ENCODE measurements at regions not wholly inside any gene's neighbourhood (a gene's known extent, or its start where the extent isn't known, plus 50 kb on each side); places are given as distances from the start of the nearest gene placed in this dataset.

- DNase-seq (ENCODE audit: low read depth, low spot score), result no peak
- H3K36me3 ChIP-seq (ENCODE audit: insufficient read depth, low read length), result no peaks in the 10 kb centered on the region
- H3K9ac ChIP-seq (ENCODE audit: insufficient read length), result no peak overlapping the region
- no peaks in the 10 kb centered on the region for H3K9me3 ChIP-seq (ENCODE audit: low read depth, low read length)
- TF ChIP-seq POLR2AphosphoS5 (IDR thresholded peaks at IDR 0.05; ENCODE audit: borderline replicate concordance, low read depth, low read length) (no peak), EZH2 (IDR thresholded peaks at IDR 0.05) (no peak), FOXP2 (optimal IDR thresholded peaks at IDR 0.05; ENCODE audit: control extremely low read depth, extremely low read length, insufficient read depth) (no peak)
- no peak overlapping the region for H3K4me3 ChIP-seq
- no peak overlapping the region for H3K27ac ChIP-seq
Observed at GRCh38 chr2:237242091-237242536, 156.4 kb downstream of the COPS8 start.

GRCh38 chr2:237243487-237243886 is 157.8 kb downstream of the COPS8 start:
- Histone ChIP-seq H3K9me3 (ENCODE audit: low read depth, low read length) (no peaks in the 10 kb centered on the region), H3K36me3 (ENCODE audit: insufficient read depth, low read length) (no peaks in the 10 kb centered on the region), H3K4me3 (no peak overlapping the region), H3K27ac (no peak overlapping the region), H3K9ac (ENCODE audit: insufficient read length) (no peak overlapping the region)
- TF ChIP-seq EZH2 (IDR thresholded peaks at IDR 0.05), result no peak
- TF ChIP-seq POLR2AphosphoS5 (IDR thresholded peaks at IDR 0.05; ENCODE audit: borderline replicate concordance, low read depth, low read length), result no peak
- TF ChIP-seq FOXP2 (optimal IDR thresholded peaks at IDR 0.05; ENCODE audit: control extremely low read depth, extremely low read length, insufficient read depth), result no peak
- DNase-seq (ENCODE audit: low read depth, low spot score), result no peak

DNA sequence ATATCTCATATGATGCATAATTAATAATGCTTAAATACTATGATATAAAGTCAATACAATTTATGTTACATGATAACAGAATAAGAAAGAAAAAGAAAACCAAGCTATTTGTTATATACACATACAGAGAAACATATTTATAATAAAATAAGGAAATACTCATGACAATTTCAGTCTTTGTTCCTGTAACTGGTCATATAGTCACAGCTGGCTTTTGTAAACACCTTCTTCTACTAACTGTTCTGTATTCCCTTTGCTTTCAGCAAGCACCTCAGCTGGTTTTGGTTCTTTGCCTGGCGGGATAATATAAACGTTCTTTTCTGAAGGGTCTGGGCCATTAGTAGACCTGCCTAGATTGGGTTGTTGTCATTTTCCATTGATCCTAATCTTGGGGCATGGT is 158.5 kb downstream of the COPS8 start:
- no peak for TF ChIP-seq EZH2 (IDR thresholded peaks at IDR 0.05)
- TF ChIP-seq POLR2AphosphoS5 (IDR thresholded peaks at IDR 0.05; ENCODE audit: borderline replicate concordance, low read depth, low read length), result no peak
- Histone ChIP-seq H3K4me3 (no peak overlapping the region), H3K27ac (no peak overlapping the region), H3K9ac (ENCODE audit: insufficient read length) (no peak overlapping the region), H3K36me3 (ENCODE audit: insufficient read depth, low read length) (no peaks in the 10 kb centered on the region), H3K9me3 (ENCODE audit: low read depth, low read length) (no peaks in the 10 kb centered on the region)
- no peak for DNase-seq (ENCODE audit: low read depth, low spot score)

- no peak for DNase-seq (ENCODE audit: low read depth, low spot score)
- H3K9ac ChIP-seq (ENCODE audit: insufficient read length), result no peak overlapping the region
- no peak overlapping the region for H3K4me3 ChIP-seq
- H3K36me3 ChIP-seq (ENCODE audit: insufficient read depth, low read length), result no peaks in the 10 kb centered on the region
- no peak overlapping the region for H3K27ac ChIP-seq
- H3K9me3 ChIP-seq (ENCODE audit: low read depth, low read length), result no peaks in the 10 kb centered on the region
- TF ChIP-seq FOXP2 (optimal IDR thresholded peaks at IDR 0.05; ENCODE audit: control extremely low read depth, extremely low read length, insufficient read depth), result no peak
- TF ChIP-seq POLR2AphosphoS5 (IDR thresholded peaks at IDR 0.05; ENCODE audit: borderline replicate concordance, low read depth, low read length), result no peak
- no peak for TF ChIP-seq EZH2 (IDR thresholded peaks at IDR 0.05)
Observed at GRCh38 chr2:237244976-237245646, 159.4 kb downstream of the COPS8 start.

GRCh38 chr2:237250599-237250998 is 163.4 kb downstream of the COL6A3 start:
- Histone ChIP-seq H3K36me3 (ENCODE audit: insufficient read depth, low read length) (no peaks in the 10 kb centered on the region), H3K27ac (no peak overlapping the region), H3K4me3 (no peak overlapping the region), H3K9ac (ENCODE audit: insufficient read length) (no peak overlapping the region), H3K9me3 (ENCODE audit: low read depth, low read length) (no peaks in the 10 kb centered on the region)
- TF ChIP-seq EZH2 (IDR thresholded peaks at IDR 0.05) (no peak), POLR2AphosphoS5 (IDR thresholded peaks at IDR 0.05; ENCODE audit: borderline replicate concordance, low read depth, low read length) (no peak), FOXP2 (optimal IDR thresholded peaks at IDR 0.05; ENCODE audit: control extremely low read depth, extremely low read length, insufficient read depth) (no peak)
- DNase-seq (ENCODE audit: low read depth, low spot score), result no peak

DNA sequence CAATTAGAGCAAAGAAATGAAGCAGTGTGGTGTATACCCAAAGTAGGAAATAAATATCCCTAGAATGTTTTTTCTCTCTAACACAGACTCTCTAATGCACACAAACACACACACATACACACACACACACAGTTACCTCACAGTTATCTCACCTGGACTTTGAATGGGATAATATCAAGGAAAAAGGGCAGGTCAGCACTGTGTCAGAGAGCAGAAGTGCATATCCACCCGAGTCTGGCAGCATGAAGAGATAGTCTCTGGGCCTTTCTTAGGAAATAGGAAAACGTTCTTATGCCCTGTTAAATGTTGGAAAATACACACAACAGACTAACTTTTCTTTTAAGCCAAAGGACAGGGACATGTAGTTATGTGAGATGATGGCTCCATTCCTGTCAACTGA is 162.0 kb downstream of the COL6A3 start:
- Histone ChIP-seq H3K27ac (no peak overlapping the region), H3K4me3 (no peak overlapping the region), H3K9me3 (ENCODE audit: low read depth, low read length) (no peaks in the 10 kb centered on the region), H3K9ac (ENCODE audit: insufficient read length) (no peak overlapping the region), H3K36me3 (ENCODE audit: insufficient read depth, low read length) (no peaks in the 10 kb centered on the region)
- no peak for TF ChIP-seq EZH2 (IDR thresholded peaks at IDR 0.05)
- no peak for TF ChIP-seq FOXP2 (optimal IDR thresholded peaks at IDR 0.05; ENCODE audit: control extremely low read depth, extremely low read length, insufficient read depth)
- TF ChIP-seq POLR2AphosphoS5 (IDR thresholded peaks at IDR 0.05; ENCODE audit: borderline replicate concordance, low read depth, low read length), result no peak
- no peak for DNase-seq (ENCODE audit: low read depth, low spot score)

DNA sequence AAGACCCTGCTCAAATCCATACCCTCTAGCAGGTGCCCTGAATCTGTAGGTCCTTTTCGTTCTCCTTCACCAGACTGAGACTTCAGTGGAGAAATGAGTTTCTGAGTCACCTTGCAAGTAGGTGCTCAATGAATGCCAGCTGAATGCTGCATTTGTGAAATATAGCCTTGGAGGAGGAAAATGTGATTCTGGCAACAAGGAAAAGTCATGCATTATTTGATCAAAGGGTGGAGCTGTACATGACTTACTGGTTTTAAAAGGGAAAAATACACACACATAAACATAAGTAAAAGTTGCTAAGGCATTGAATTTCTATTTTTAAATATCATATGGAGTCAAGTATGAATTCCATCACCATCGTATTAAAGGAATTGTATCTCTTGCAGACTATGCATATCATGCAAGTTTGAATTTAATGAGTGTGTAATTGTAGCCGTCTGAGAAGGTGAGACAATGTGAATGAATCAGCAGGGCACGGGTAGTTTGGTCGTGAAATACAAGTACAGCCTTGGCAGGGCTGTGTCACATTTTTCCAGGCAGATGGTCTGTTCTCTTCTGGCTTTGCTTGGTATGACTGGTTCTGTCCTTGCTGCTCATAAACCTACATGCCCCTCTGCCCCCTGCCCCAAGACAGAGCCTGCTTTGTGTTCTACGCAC is 160.8 kb downstream of the COL6A3 start:
- no peaks in the 10 kb centered on the region for H3K9me3 ChIP-seq (ENCODE audit: low read depth, low read length)
- H3K4me3 ChIP-seq, result no peak overlapping the region
- DNase-seq (ENCODE audit: low read depth, low spot score), result no peak
- no peaks in the 10 kb centered on the region for H3K36me3 ChIP-seq (ENCODE audit: insufficient read depth, low read length)
- TF ChIP-seq EZH2 (IDR thresholded peaks at IDR 0.05), result no peak
- TF ChIP-seq FOXP2 (optimal IDR thresholded peaks at IDR 0.05; ENCODE audit: control extremely low read depth, extremely low read length, insufficient read depth), result no peak
- no peak for TF ChIP-seq POLR2AphosphoS5 (IDR thresholded peaks at IDR 0.05; ENCODE audit: borderline replicate concordance, low read depth, low read length)
- no peak overlapping the region for H3K27ac ChIP-seq
- no peak overlapping the region for H3K9ac ChIP-seq (ENCODE audit: insufficient read length)

DNA sequence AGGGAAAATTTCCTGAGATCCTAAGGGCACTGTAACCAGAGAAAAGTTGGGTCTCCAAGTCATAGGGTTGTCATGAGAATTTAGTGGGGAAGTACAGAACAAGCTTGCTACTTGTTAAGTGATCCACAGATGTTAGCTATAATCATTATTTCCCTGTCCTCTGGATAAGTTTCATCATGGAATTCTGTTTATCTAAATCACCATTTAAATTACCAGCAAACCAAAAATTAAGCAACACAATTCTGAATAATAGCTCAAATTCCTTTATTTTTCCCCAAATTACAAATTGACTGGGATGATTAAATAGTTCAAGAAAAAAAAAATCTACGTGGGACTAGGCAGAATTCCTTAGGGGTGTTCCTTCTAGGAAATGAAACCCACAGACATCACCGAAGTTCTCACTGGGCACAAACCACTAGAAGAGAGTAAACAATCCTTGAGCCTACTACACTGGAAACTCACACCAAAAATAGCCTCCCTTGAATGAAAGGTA is 159.5 kb downstream of the COL6A3 start:
- Histone ChIP-seq H3K4me3 (no peak overlapping the region), H3K9me3 (ENCODE audit: low read depth, low read length) (no peaks in the 10 kb centered on the region), H3K9ac (ENCODE audit: insufficient read length) (no peak overlapping the region), H3K36me3 (ENCODE audit: insufficient read depth, low read length) (no peaks in the 10 kb centered on the region), H3K27ac (no peak overlapping the region)
- no peak for DNase-seq (ENCODE audit: low read depth, low spot score)
- TF ChIP-seq POLR2AphosphoS5 (IDR thresholded peaks at IDR 0.05; ENCODE audit: borderline replicate concordance, low read depth, low read length) (no peak), EZH2 (IDR thresholded peaks at IDR 0.05) (no peak), FOXP2 (optimal IDR thresholded peaks at IDR 0.05; ENCODE audit: control extremely low read depth, extremely low read length, insufficient read depth) (no peak)

Data from SK-N-MC (cell line).